CD4-positive, alpha-beta memory T cell (primary cell): ENCODE measurements at regions not wholly inside any gene's neighbourhood (a gene's known extent, or its start where the extent isn't known, plus 50 kb on each side); places are given as distances from the start of the nearest gene placed in this dataset.
"Not testable (repeated sequence)": the region's sequence is repeated elsewhere in the genome, so short reads cannot be mapped to it uniquely, and the experiment has no call there.

Source experiments
- CTCF ChIA-PET: fragments of 350-600 bp; sonication (Branson Sonifier 250); formaldehyde crosslinking; loops from one replicate; lab custom pipeline; 2021; ENCODE audit warnings: inconsistent platforms; ENCODE audit not compliant: partially characterized antibody; lab: Charles Lee
- POLR2A ChIA-PET: fragments of 350-600 bp; sonication (Branson Sonifier 250); formaldehyde crosslinking; loops from one replicate; lab custom pipeline; 2021; ENCODE audit not compliant: partially characterized antibody; lab: Charles Lee
- DNase-seq, 5 donors: peaks; one replicate each; pipeline versions ENCODE4 v3.0.0 to v3.0.0-alpha.2; 2020 to 2022; ENCODE audit warnings: mixed read lengths in 1 of 5
- H3K27ac ChIP-seq: one replicate; pipeline ENCODE4 v1.7.0; 2013; ENCODE audit warnings: low read depth, low read length
- H3K27me3 ChIP-seq: 2 replicates; pipeline ENCODE4 v1.7.0; 2013; ENCODE audit warnings: mild to moderate bottlenecking, low read length, moderate library complexity; ENCODE audit not compliant: insufficient read depth
- H3K36me3 ChIP-seq: 2 replicates; pipeline ENCODE4 v1.7.0; 2013; ENCODE audit warnings: mild to moderate bottlenecking, low read length, moderate library complexity; ENCODE audit not compliant: insufficient read depth
- H3K4me1 ChIP-seq: 2 replicates; pipeline ENCODE4 v1.7.0; 2013; ENCODE audit warnings: mild to moderate bottlenecking, low read length, moderate library complexity; ENCODE audit not compliant: insufficient read depth
- H3K4me3 ChIP-seq, 2 donors: one replicate each; pipeline ENCODE4 v1.7.0; 2013; ENCODE audit warnings: low read length in 2 of 2, mild to moderate bottlenecking in 1 of 2
- H3K9me3 ChIP-seq, 2 donors: one replicate each; pipeline ENCODE4 v1.7.0; 2013; ENCODE audit warnings: low read length in 2 of 2, control low read depth in 1 of 2; ENCODE audit not compliant: control insufficient read depth in 1 of 2
- H3K27ac Mint-ChIP-seq, 7 donors: one replicate each; pipeline ENCODE4 v1.8.0; 2020 to 2021; ENCODE audit warnings: mixed read lengths in 7 of 7, mild to moderate bottlenecking in 6 of 7, inconsistent platforms in 3 of 7, moderate library complexity in 3 of 7
- H3K27me3 Mint-ChIP-seq, 2 donors: one replicate each; pipeline ENCODE4 v1.8.0; 2020 to 2021; ENCODE audit warnings: mixed read lengths in 2 of 2
- H3K36me3 Mint-ChIP-seq, 2 donors: one replicate each; pipeline ENCODE4 v1.8.0; 2020 to 2021; ENCODE audit warnings: mixed read lengths in 2 of 2, inconsistent platforms in 1 of 2, mild to moderate bottlenecking in 1 of 2
- H3K4me1 Mint-ChIP-seq, 4 donors: one replicate each; pipeline ENCODE4 v1.8.0; 2020 to 2021; ENCODE audit warnings: mixed read lengths in 4 of 4, mild to moderate bottlenecking in 1 of 4
- H3K4me3 Mint-ChIP-seq, 8 donors: one replicate each; pipeline ENCODE4 v1.8.0; 2020 to 2021; ENCODE audit warnings: mixed read lengths in 8 of 8, mild to moderate bottlenecking in 7 of 8, moderate library complexity in 6 of 8, inconsistent platforms in 3 of 8
- H3K9me3 Mint-ChIP-seq, 8 donors: one replicate each; pipeline ENCODE4 v1.8.0; 2020 to 2021; ENCODE audit warnings: mixed read lengths in 8 of 8, mild to moderate bottlenecking in 5 of 8, inconsistent platforms in 3 of 8, moderate library complexity in 1 of 8
- intact Hi-C: fragments of 100-400 bp; cut with micrococcal nuclease; formaldehyde crosslinking; loops from one replicate; pipeline ENCODE4 v1.15.1; 2023

- POLR2A ChIA-PET = no interaction called here
- CTCF ChIA-PET = no interaction called here
- no peaks in the 10 kb centered on the region for H3K27me3 Mint-ChIP-seq
- Histone ChIP-seq H3K9me3 (no peaks in the 10 kb centered on the region), H3K36me3 (no peaks in the 10 kb centered on the region), H3K4me3 (no peak overlapping the region), H3K27me3 (no peaks in the 10 kb centered on the region), H3K27ac (no peak overlapping the region), H3K4me1 (no peaks in the 10 kb centered on the region)
- intact Hi-C loops = no loop called here
- H3K4me1 Mint-ChIP-seq = no peaks in the 10 kb centered on the region
- H3K4me3 Mint-ChIP-seq = no peak overlapping the region
- H3K36me3 Mint-ChIP-seq = no peaks in the 10 kb centered on the region
- DNase-seq = no peak
- H3K9me3 Mint-ChIP-seq = peaks cover 7 to 34% (median 14%) of the 10 kb centered on the region in 8 donors
- H3K27ac Mint-ChIP-seq = no peak overlapping the region
Observed at GRCh38 chr3:76311941-76312340, 526.6 kb upstream of the ZNF717 start.

- H3K4me3 ChIP-seq, CTCF ChIA-PET, H3K9me3 ChIP-seq, H3K27me3 ChIP-seq, POLR2A ChIA-PET, H3K4me1 ChIP-seq, H3K27me3 Mint-ChIP-seq, H3K4me1 Mint-ChIP-seq, H3K27ac Mint-ChIP-seq, H3K4me3 Mint-ChIP-seq, intact Hi-C loops, DNase-seq, H3K27ac ChIP-seq, H3K36me3 ChIP-seq, H3K36me3 Mint-ChIP-seq: not testable (repeated sequence)
- H3K9me3 Mint-ChIP-seq = peaks cover 0 to 18% (median 4%) of the 10 kb centered on the region in 8 donors
Observed at GRCh38 chr3:76315906-76316305, 530.6 kb upstream of the ZNF717 start.

- H3K4me3 Mint-ChIP-seq = no peak overlapping the region
- H3K36me3 ChIP-seq = no peaks in the 10 kb centered on the region
- intact Hi-C loops = no loop called here
- no peak overlapping the region for H3K27ac ChIP-seq
- H3K9me3 ChIP-seq = no peaks in the 10 kb centered on the region
- no peak for DNase-seq
- H3K9me3 Mint-ChIP-seq = peaks cover 0 to 9% (median 2%) of the 10 kb centered on the region in 8 donors
- H3K36me3 Mint-ChIP-seq = no peaks in the 10 kb centered on the region
- H3K4me1 ChIP-seq = no peaks in the 10 kb centered on the region
- no peaks in the 10 kb centered on the region for H3K4me1 Mint-ChIP-seq
- ChIA-PET CTCF (no interaction called here), POLR2A (no interaction called here)
- no peak overlapping the region for H3K4me3 ChIP-seq
- H3K27me3 ChIP-seq = no peaks in the 10 kb centered on the region
- no peaks in the 10 kb centered on the region for H3K27me3 Mint-ChIP-seq
- no peak overlapping the region for H3K27ac Mint-ChIP-seq
Observed at GRCh38 chr3:76321614-76322013, 536.3 kb upstream of the ZNF717 start.

GRCh38 chr3:76324101-76324500 is 538.8 kb upstream of the ZNF717 start:
- H3K27ac ChIP-seq = no peak overlapping the region
- H3K4me1 ChIP-seq = no peaks in the 10 kb centered on the region
- H3K36me3 Mint-ChIP-seq = no peaks in the 10 kb centered on the region
- no peak overlapping the region for H3K4me3 Mint-ChIP-seq
- CTCF ChIA-PET = no interaction called here
- no peaks in the 10 kb centered on the region for H3K4me1 Mint-ChIP-seq
- no peak overlapping the region for H3K4me3 ChIP-seq
- peaks cover 0 to 3% of the 10 kb centered on the region in 2 donors for H3K9me3 ChIP-seq
- H3K27me3 ChIP-seq = no peaks in the 10 kb centered on the region
- no peaks in the 10 kb centered on the region for H3K27me3 Mint-ChIP-seq
- no peaks in the 10 kb centered on the region for H3K36me3 ChIP-seq
- H3K27ac Mint-ChIP-seq = no peak overlapping the region
- intact Hi-C loops = no loop called here
- peaks cover 0 to 12% (median 4%) of the 10 kb centered on the region in 8 donors for H3K9me3 Mint-ChIP-seq
- POLR2A ChIA-PET = no interaction called here
- DNase-seq = no peak

- Histone ChIP-seq H3K36me3 (no peaks in the 10 kb centered on the region), H3K9me3 (no peaks in the 10 kb centered on the region), H3K4me3 (no peak overlapping the region), H3K27me3 (no peaks in the 10 kb centered on the region), H3K27ac (no peak overlapping the region), H3K4me1 (no peaks in the 10 kb centered on the region)
- Mint-ChIP-seq H3K4me1 (no peaks in the 10 kb centered on the region), H3K4me3 (no peak overlapping the region), H3K36me3 (no peaks in the 10 kb centered on the region), H3K27me3 (no peaks in the 10 kb centered on the region), H3K9me3 (peaks cover 0 to 18% (median 6%) of the 10 kb centered on the region in 8 donors), H3K27ac (no peak overlapping the region)
- intact Hi-C loops = no loop called here
- ChIA-PET POLR2A (no interaction called here), CTCF (no interaction called here)
- DNase-seq = no peak
Observed at GRCh38 chr3:76345878-76346277, 560.5 kb upstream of the ZNF717 start.

GRCh38 chr3:76346690-76347089 is 561.3 kb upstream of the ZNF717 start:
- Mint-ChIP-seq H3K9me3 (peaks cover 0 to 17% (median 6%) of the 10 kb centered on the region in 8 donors), H3K27ac (no peak overlapping the region), H3K36me3 (no peaks in the 10 kb centered on the region), H3K27me3 (no peaks in the 10 kb centered on the region), H3K4me3 (no peak overlapping the region), H3K4me1 (no peaks in the 10 kb centered on the region)
- Histone ChIP-seq H3K36me3 (no peaks in the 10 kb centered on the region), H3K27me3 (no peaks in the 10 kb centered on the region), H3K27ac (no peak overlapping the region), H3K9me3 (no peaks in the 10 kb centered on the region), H3K4me1 (no peaks in the 10 kb centered on the region), H3K4me3 (no peak overlapping the region)
- ChIA-PET CTCF (no interaction called here), POLR2A (no interaction called here)
- no peak for DNase-seq
- intact Hi-C loops = no loop called here

GRCh38 chr3:76349715-76350480 is 564.5 kb upstream of the ZNF717 start:
- no peak overlapping the region for H3K4me3 ChIP-seq
- no peak overlapping the region for H3K27ac ChIP-seq
- peaks cover 0 to 3% of the 10 kb centered on the region in 2 donors for H3K9me3 ChIP-seq
- Mint-ChIP-seq H3K27me3 (no peaks in the 10 kb centered on the region), H3K4me1 (no peaks in the 10 kb centered on the region), H3K4me3 (no peak overlapping the region), H3K9me3 (peaks cover 0 to 15% (median 5%) of the 10 kb centered on the region in 8 donors), H3K36me3 (no peaks in the 10 kb centered on the region), H3K27ac (no peak overlapping the region)
- CTCF ChIA-PET = no interaction called here
- no peak for DNase-seq
- POLR2A ChIA-PET = no interaction called here
- no peaks in the 10 kb centered on the region for H3K36me3 ChIP-seq
- H3K4me1 ChIP-seq = no peaks in the 10 kb centered on the region
- intact Hi-C loops = no loop called here
- H3K27me3 ChIP-seq = no peaks in the 10 kb centered on the region
